Myocyte (in vitro differentiated cells): ENCODE measurements at regions not wholly inside any gene's neighbourhood (a gene's known extent, or its start where the extent isn't known, plus 50 kb on each side); places are given as distances from the start of the nearest gene placed in this dataset.
"Not testable (repeated sequence)": the region's sequence is repeated elsewhere in the genome, so short reads cannot be mapped to it uniquely, and the experiment has no call there.

Experiments used
- DNase-seq: peaks from one replicate; pipeline ENCODE4 v3.0.0-alpha.2; 2012; ENCODE audit warnings: low read depth

DNA sequence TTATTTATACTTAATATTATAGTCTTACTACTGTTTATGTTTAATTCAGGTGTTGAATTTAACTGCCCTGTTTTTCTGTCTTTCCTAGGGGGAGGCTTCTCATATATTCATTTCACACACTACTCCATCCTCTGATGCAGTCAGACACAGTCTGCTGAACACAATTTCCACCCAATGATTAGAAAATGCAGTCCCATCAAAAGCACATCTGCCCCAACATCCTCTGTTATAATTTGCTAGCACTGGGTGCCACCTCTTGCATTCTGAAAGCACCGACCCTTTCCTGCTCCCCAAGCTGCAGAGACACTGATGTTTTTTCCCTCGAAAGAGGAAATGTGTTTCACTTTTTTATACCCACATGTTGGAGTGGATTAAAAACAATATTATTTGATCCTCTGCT, 474.7 kb downstream of the PID1 start:
- no peak for DNase-seq

DNA sequence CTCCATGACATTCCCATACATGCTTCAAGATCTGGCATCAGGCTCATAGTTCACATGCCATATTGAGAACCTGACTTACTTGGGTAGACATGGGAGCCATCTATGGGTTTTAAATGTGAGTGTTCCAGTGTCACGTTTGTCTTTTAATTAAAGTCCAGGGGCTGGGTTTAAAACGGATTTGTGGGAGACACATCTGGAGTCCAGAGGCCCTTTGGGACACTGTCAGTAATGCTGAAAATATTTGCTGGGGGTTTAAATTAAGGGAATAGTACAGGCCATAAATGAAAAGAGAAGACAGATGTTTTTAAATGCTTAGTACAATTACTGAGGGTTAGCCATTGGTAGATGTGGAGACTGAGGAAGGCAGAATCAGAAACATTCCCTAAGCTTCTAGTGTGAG, 478.0 kb downstream of the PID1 start:
- no peak for DNase-seq

DNA sequence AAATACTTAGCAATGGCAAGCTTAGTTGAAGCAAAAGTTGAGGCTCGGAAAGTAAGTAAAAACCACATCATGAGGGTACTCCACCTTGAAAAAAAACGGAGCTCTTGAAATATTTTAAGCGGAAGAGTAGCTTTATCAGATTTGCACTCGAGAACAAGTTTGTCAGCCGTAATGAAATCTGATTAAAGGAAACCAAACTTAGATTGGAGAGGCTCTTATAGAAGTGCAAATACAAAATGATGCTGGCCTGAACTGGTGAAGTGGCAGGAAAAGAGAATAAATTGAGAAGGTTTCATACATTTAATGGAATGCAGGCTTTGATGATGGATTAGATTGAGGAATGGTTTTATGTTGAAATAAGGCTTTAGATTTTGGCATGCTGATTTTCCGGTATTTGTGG, 484.2 kb downstream of the PID1 start:
- no peak for DNase-seq

DNA sequence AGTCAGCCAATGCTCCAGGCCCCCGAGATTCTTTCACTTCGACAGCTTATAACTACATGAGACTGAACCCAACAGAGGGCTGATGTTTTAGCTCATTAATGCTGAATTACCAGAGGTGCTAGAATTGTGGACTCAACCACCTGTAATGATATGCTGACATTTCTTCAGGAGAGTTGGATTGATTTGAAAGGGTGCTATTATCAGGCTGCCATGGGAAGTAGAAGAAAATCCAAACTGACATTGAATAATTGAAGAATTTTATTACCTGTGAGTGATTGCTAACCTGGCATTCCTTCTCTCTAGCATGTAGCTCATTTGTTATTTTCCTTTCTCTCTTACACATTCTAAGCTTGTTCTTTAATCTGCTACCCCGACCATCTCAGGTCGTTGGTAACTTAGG, 488.8 kb downstream of the PID1 start:
- DNase-seq, result no peak

DNA sequence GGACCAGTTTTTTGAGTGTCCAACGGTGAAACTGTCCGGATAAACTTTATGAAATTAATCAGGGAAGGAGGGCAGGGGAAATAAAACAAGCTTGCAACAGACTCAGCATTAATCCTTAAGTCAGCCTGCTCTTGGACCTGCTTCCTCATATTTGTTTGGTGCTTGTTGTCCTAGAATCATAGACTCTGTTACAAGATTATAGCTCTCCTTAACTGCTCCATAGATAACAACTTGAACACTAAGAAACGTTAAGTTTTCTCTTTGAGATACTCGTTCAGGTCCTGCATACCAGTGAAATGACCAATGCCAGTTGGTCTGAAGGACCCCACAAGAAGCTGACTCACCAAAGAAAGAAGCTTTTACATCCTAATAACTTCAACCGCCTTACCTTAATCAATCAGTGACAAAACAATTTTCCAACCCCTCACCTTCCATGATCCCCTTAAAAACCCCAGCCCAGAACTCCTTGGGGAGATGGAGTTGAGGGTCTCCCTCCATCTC, 493.2 kb downstream of the PID1 start:
- DNase-seq, result no peak

DNA sequence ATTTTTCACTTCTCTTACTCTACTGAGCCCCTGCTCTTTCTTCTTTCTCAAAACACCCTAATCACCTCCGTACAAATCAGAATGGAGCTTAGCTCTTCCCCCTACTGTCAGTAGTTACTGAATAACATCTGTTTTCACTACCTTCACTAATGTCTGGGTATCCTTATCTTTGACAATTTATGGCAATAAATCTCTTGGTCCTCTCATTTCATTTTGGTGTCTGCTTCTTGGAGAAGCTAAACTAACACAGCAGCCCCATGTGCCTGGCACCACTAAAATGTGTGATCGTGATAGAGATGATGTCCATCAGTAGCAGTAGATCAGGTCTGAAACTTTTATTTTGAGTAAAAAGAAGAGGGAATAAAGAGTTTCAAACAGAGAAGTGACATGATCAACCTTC, 496.5 kb downstream of the PID1 start:
- no peak for DNase-seq

DNA sequence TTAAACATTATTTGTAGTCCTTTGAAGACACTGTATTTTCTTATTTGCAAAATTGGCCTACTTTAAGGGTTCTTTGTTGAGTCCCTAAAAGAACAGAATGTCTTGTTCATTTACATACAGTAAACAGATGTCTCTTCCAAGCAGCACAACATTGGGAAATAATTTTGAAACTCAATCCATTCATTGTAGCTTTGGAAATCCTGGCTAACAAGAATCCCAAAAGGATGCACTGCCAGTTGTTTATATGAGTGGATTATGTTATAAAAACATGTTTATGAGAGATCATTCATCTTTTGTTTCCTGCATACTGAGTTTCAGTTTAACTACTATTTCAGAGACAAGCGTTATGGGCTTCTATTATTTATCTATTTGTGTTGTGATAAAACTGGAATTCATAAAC, 499.3 kb downstream of the PID1 start:
- no peak for DNase-seq

DNA sequence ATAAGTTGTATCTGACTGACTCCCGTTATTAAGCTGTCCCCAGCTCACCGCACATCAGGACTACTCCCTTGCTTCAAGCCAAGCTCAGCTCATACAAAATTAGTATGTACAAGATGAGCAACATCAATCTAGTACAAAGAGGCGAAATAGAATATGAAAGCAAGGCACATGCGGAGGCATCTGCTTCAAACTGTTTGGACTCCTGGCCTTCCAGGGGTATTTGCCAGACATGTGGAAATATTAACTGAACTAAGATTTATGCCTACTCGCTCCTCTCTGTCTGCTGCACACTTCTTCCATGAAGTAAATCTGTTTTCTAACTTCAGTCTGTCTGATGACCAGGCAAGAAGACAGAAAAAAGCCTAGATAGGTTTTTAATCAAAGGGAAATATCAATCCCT, 499.8 kb downstream of the PID1 start:
- DNase-seq, result no peak

DNA sequence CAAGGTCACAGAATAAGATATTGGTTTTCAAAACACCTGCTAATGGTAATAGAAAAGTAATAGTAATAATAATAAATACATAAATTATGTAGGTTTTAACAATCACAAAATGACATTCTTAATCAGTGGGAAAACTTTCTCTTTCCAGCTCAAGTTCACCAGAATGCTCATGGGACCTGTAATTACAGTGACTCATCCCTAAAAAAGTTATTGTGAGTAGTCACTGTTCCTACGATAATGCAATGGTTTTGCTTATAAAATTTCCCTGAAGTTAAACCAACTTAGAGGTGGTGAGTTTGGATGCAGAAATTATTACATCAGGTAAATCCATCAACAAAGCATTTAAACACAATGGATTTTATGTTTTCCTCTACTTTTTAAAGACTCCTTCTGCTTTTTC, 502.3 kb downstream of the PID1 start:
- peak; percentile 78 for DNase-seq

DNA sequence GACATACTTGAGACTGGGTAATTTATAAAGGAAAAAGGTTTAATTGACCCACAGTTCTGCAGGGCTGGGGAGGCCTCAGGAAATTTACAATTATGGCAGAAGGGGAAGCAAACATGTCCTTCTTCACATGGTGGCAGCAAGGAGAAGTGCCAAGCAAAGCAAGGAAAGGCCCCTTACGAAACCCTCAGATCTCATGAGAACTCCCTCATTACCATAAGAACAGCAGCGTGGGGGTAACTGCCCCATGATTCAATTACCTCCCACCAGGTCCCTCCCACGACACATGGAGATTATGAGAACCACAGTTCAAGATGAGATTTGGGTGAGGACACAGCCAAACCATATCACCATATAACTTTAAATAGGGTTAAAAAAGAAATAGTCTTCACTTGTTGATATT, 502.9 kb downstream of the PID1 start:
- DNase-seq, result peak; percentile 4

DNA sequence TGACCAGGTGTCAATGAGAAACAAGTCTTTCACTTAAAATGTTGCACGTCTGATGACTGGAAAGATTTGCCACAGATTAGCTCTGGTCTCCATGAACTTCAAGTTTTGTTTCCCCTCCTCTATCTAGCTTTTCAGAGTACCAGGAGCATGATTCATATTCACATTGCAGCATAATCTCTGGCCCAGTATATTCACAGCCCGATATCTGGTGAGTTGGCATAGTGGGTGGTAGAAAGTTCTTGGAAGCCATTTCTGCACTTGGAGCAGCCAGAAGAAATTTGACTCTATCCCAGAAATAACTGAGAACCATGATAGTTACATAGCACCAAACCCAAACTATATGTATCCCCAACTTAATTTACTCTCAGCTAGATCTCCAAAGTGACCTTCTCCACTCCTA, 503.9 kb downstream of the PID1 start:
- DNase-seq, result peak; percentile 42

DNA sequence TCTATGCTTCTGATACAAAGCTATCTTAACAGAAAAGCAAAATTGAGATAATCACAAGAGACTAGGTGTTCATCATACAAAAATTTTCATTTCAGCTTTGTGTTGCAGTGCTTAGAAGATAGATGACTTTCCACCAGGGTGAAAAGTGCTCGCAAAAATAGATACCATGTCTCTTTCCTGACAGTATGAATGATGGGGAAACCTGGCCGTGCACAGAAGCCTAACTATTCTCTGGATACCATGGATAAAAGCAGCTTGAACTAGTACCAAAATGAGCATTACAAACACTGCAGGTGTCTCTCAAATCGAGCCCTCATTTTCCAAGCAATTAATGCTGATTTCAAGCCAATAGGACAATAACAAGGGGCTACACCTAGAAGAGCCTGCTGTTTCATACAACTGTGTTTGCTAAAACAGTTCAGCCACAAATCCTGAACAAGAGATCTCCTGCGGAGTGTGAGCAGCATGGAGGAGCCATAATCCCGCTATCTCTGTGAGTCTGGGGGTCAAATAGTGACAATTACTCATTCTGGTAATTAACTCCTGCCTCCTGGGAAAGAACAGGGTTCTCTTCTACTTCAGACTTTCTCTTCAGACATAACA, 507.6 kb downstream of the PID1 start:
- no peak for DNase-seq

DNA sequence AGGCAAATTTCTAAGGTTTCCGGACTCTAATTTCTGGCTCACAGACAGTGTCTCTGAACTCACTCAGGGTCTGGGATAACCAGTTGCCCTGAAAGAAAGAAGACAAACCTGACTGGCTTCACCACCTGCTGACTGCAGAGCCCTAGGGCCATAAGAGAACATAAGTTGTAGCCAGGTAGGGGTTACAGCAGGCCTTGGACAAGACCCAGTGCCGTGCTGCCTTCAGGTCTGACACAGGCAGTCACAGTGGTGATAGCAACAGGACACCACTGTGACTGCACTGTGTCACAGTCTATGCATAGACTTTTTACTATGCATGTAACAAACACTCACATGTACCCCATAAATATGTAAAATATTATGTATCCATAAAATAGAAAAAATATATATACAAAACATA, 508.5 kb downstream of the PID1 start:
- no peak for DNase-seq

DNA sequence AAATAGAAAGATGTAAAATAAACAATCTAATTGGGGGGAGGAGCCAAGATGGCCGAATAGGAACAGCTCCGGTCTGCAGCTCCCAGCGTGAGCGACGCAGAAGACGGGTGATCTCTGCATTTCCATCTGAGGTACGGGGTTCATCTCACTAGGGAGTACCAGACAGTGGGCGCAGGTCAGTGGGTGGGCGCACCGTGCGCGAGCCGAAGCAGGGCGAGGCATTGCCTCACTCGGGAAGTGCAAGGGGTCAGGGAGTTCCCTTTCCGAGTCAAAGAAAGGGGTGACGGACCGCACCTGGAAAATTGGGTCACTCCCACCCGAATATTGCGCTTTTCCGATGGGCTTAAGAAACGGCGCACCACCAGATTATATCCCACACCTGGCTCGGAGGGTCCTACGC, 515.4 kb downstream of the PID1 start:
- DNase-seq, result not testable (repeated sequence)

DNA sequence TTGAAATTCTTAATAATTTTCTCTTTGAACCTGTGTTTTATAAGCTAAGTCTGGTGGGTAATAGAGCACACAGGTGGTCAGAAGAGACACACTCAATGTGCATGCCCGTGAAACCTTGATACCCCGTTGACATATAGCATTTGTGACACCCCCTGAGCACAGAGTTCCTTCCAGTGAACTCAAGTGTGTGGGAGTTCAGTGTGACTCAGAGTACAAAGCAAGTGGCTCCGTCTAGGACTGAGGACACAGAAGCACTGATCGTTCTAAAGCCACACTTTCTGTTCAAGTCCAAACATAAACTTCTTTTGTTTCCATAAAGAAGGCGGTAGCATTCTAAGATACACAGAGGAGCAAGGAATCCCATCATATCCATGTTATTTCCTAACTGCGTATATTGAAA, 523.6 kb downstream of the PID1 start:
- no peak for DNase-seq

DNA sequence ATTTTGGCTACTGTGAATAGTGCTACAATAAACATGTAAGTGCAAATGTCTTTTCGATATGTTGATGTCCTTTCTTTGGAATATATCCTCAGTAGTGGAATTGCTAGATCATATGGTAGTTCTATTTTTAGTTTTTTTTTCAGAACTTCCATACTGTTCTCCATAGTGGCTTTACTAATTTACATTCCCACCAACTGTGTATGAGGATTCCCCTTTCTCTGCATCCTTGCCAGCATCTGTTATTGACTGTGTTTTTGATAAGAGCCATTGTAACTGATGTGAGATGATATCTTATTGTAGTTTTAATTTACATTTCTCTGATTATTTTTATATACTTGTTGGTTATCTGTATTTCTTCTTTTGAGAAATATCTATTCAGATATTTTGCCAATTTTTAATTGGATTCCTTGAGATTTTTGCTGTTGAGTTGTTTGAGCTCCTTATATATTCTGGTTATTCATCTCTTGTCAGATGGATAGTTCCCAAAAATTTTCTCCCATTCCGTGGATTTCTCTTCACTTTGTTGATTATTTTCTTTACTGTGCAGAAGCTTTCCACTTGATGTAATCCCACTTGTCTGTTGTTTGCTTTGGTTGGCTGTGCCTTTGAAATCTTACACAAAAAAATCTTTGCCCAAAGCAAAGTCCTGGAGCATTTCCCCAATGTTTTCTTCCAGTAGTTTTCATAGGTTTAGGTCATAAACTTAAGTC, 532.3 kb downstream of the PID1 start:
- no peak for DNase-seq

DNA sequence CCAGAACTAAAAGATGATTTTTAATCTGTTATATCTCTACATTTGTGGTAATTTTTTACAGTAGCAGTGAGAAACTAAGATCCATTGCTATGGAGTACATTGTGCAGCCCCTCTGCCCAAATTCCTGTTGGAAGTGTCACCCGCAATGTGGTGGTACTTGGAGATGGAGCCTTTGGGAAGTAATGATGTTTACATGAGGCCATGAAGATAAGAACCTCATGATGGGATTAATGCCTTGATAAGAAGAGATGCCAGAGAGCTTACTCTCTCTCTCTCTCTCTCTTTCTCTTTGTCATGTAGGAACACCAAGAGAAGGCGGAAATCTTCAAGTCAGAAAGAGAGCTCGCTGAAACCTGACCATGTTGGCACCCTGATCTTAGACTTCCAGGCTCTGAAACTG, 535.4 kb downstream of the PID1 start:
- DNase-seq, result no peak

DNA sequence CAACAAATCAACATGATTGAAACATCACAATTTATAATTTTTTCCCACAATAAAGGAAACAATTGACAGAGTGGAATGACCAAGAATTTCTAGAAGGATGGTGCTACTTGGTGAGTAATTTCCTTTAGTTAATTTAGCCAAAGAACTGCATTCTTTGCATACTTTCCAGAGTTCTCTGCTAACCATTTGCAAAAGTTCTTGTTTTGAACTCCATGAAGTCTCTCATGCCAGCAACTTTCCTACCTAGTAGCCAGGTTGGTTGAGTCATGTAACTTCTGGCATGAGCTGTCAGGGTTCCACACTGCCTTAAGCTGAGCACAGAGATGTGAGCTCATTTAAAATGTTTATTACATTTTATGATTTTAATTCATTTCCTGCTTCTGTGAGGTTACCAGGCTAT, 539.6 kb downstream of the PID1 start:
- peak; percentile 36 for DNase-seq

DNA sequence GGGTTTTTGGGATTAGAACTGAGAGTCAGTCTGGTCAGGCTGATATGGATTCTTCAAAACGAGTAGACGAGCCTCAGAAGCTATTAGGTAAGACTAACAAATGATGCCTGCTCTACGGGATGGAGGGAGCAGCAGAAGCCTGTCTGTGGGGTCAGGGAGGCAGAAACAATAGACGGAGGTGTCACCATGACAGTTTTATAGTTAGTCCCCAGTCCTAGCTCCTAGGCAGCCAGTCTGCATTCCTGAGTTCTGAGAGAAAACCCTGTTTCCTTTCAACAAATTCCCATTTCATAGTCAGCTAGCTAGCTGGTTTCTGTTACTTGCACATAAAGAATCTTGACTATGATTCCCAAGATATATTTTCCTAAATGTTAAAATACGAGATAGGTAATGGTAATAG, 542.1 kb downstream of the PID1 start:
- no peak for DNase-seq

DNA sequence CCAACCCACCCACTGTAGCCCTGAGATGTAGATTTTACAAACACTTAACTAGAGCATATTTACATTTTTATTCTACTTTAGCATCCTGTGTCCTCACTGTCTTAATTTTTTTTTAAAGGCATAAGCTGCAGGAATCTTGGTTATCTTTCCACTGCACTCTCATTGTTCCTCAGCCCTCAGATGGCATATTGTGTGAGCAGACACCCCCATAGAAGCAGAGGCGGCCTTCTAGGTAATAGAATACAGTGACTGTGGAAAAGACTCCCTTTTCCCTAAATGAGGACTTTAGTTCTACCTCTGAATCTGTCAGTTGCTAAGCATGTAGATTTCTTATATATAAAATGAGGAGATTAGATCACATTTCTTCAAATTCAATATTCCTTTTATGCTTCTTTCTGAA, 543.5 kb upstream of the SPHKAP start:
- no peak for DNase-seq

DNA sequence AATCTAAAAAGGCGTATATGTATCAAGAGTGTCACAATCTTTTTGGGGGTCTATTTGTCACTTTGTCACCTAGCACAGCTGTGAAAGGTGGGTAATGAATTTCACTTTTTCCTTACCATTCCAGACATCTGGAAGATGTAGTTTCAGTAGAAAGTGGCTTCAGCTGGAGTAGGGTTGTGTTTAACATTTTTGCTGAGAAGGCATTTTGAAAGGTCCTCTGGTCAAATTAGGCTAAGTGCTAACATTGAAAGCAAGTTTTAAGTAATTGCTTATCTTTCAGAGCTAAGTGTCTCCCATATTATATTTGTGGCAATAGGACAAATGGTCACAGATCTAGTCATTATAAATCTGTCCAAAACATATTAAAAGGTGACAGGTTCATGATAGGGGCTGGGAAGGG, 542.1 kb upstream of the SPHKAP start:
- no peak for DNase-seq

DNA sequence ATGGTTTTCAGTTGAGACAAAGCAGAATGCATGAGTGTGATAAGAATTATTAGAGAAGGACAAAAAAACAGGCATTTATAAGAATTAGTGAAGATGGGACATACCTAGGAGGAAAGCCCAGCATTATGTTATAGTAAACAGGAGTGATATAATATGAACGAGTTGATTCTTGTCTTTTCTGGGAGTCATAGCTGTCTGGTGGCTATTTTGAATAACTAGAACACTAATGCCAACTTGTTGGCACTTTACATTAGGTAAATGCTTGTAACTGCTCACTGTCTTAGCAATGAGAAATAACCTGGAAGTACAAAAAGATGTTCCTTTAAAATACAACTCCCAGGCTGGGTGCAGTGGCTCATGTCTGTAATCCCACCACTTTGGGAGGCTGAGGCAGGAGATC, 540.8 kb upstream of the SPHKAP start:
- no peak for DNase-seq

DNA sequence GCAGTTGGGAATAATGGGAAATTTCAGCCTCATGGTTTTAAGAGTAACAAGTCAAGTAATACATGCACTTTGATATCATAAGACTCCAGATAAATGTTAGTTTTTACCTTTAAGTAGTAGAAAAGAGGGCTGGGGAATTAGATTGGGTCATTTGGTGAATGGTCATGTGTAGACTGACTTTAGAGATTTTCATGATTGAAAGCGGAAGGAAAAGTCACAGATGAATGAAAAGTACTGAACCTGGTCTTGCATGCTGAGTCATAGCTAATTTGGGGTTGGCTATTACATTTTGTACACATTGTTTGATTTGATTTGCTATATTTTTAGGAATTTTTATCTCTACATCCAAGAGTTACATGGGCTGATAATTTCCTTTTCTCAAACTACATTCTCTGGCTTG, 539.4 kb upstream of the SPHKAP start:
- DNase-seq, result no peak
